ENCODE measurements at regions not wholly inside any gene's neighbourhood (a gene's known extent, or its start where the extent isn't known, plus 50 kb on each side); places are given as distances from the start of the nearest gene placed in this dataset.
A peak's percentile ranks its signal among the peaks of the same experiment; 100 is the strongest.

DNA sequence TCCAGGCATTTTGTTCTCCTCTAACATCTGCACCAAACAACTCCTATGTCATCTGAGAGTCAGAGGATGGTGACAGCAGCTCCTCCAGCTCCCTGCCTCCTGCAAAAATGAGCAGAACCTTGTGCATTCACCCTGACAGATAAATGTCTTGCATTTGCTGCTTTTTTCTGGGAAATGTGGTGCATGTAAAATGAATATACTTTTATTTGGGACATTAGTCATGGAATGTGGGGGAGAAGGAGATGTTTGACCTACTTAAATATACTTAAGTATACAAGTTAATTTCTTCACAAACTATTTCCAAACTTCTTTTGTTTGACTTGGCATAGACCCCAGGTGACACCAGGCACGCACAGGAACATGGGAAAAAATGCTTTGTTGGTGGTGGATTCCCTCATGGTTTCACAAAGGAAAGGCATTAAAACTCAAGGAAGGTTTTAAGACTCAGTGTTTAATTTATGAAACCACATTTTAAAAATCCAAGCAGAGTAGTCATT, 181.8 kb upstream of the MCHR2 start:
- Histone ChIP-seq H3K4me3 (no peak overlapping the region), H3K27me3 (no peaks in the 10 kb centered on the region), H3K27ac (no peak overlapping the region), H3K9me3 (no peaks in the 10 kb centered on the region), H3K36me3 (no peaks in the 10 kb centered on the region), H3K4me1 (peaks cover 9% of the 10 kb centered on the region)
- TF ChIP-seq CTCF (IDR thresholded peaks at IDR 0.05) = no peak
- DNase-seq = no peak
- intact Hi-C loops (cut with DNase I) = no loop called here
- ATAC-seq = peak; percentile 65

DNA sequence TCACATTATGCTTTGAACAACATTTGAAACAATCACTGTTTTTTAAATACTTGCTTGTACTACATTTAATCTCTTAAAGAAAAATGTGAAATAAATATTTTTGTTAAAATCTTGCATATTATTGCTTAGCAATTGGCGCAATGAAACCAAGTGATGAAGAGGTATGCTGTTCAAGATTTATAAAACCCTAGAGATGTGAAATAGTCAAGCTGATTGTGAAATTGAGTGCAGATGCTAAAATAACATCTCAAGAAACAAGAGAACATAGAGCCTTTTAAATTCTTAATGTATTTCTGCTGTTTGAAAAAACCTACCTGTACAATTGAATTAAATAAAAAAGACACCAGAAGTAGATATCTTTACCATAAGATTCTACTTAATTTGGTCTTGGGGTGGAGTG, 179.2 kb upstream of the MCHR2 start:
- Histone ChIP-seq H3K4me3 (no peak overlapping the region), H3K27me3 (no peaks in the 10 kb centered on the region), H3K27ac (no peak overlapping the region), H3K36me3 (no peaks in the 10 kb centered on the region), H3K9me3 (no peaks in the 10 kb centered on the region), H3K4me1 (peaks cover 9% of the 10 kb centered on the region)
- intact Hi-C loops (cut with DNase I) = no loop called here
- TF ChIP-seq CTCF (IDR thresholded peaks at IDR 0.05) = no peak
- no peak for ATAC-seq
- DNase-seq = no peak

GRCh38 chr6:100172322-100172713, 178.3 kb upstream of the MCHR2 start:
- TF ChIP-seq CTCF (IDR thresholded peaks at IDR 0.05) = no peak

DNA sequence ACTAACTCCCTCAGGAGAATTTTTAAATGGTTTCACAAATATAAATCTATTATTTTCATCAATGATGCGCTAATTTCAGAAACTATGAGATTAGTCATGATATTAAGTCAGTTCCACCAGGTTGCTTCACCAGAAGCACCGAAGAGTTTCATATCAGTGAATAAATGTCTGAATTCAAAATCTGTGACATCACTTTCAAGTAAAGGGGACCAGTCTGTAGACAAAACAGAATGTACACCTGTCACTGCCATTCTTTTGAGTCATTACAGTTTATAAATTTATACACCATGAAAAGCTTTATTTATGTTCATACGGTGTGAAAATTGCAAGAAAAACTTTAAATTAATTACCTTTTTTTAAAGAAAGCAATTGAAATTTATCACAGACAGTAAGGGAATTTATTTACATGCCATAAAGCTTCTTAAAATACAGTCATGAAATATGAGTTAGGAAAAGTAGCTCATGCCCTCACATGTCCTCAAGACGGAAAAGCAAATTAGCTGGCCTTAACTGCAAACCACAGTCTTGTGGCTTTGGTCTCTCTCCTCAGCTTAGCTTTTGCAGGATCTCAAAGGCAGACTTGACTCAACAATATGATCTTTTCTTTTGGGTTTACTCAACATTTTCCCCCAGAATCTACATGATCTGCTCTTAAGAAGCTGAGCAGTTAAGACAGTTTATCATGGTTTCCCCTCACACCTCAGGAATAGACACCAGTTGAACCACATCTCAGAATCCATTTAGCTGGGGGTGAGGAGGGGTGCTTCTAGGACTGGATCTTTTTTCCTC, 177.7 kb upstream of the MCHR2 start:
- no peak overlapping the region for H3K27ac ChIP-seq
- DNase-seq (no peak), ATAC-seq (no peak)
- H3K4me3 ChIP-seq = no peak overlapping the region
- intact Hi-C loops (cut with DNase I) = no loop called here
- H3K9me3 ChIP-seq = no peaks in the 10 kb centered on the region
- H3K36me3 ChIP-seq = no peaks in the 10 kb centered on the region
- TF ChIP-seq CTCF (IDR thresholded peaks at IDR 0.05) = no peak
- H3K4me1 ChIP-seq = peaks cover 3% of the 10 kb centered on the region
- no peaks in the 10 kb centered on the region for H3K27me3 ChIP-seq

More at GRCh38 chr6:100172322-100172713, 178.3 kb upstream of the MCHR2 start:
- Histone ChIP-seq H3K36me3 (no peaks in the 10 kb centered on the region), H3K4me3 (no peak overlapping the region), H3K27ac (no peak overlapping the region), H3K9me3 (no peaks in the 10 kb centered on the region), H3K27me3 (no peaks in the 10 kb centered on the region), H3K4me1 (peaks cover 3% of the 10 kb centered on the region)
- ATAC-seq (no peak), DNase-seq (no peak)
- intact Hi-C loops (cut with DNase I) = no loop called here

GRCh38 chr6:100168148-100168547, 174.1 kb upstream of the MCHR2 start:
- no peak for TF ChIP-seq CTCF (IDR thresholded peaks at IDR 0.05)
- Histone ChIP-seq H3K36me3 (no peaks in the 10 kb centered on the region), H3K9me3 (no peaks in the 10 kb centered on the region), H3K4me3 (no peak overlapping the region), H3K27ac (no peak overlapping the region), H3K27me3 (no peaks in the 10 kb centered on the region), H3K4me1 (no peaks in the 10 kb centered on the region)
- DNase-seq (no peak), ATAC-seq (no peak)
- intact Hi-C loops (cut with DNase I) = no loop called here
